ENCODE measurements at regions not wholly inside any gene's neighbourhood (a gene's known extent, or its start where the extent isn't known, plus 50 kb on each side); places are given as distances from the start of the nearest gene placed in this dataset.

DNA sequence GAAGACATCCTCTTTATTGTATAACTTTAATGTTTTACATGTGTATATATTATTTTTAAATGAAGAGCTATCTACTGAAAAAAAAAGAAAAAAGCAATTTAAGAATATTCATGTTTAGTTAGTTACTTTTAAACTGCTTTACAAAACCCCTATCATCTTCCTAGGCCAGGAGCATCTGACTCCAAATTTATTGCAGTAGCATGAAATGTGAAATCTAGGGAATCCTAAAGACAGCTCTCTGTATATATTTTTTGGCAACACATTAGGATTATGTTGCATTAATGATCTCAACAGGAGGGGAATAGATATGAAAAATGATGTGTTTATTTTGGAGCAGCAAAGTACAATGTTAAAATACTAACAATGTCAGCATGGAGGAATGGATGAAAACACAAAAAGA lies 158.3 kb downstream of the CNTN3 start:
- TF ChIP-seq, protein P1, sequence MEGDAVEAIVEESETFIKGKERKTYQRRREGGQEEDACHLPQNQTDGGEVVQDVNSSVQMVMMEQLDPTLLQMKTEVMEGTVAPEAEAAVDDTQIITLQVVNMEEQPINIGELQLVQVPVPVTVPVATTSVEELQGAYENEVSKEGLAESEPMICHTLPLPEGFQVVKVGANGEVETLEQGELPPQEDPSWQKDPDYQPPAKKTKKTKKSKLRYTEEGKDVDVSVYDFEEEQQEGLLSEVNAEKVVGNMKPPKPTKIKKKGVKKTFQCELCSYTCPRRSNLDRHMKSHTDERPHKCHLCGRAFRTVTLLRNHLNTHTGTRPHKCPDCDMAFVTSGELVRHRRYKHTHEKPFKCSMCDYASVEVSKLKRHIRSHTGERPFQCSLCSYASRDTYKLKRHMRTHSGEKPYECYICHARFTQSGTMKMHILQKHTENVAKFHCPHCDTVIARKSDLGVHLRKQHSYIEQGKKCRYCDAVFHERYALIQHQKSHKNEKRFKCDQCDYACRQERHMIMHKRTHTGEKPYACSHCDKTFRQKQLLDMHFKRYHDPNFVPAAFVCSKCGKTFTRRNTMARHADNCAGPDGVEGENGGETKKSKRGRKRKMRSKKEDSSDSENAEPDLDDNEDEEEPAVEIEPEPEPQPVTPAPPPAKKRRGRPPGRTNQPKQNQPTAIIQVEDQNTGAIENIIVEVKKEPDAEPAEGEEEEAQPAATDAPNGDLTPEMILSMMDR (conservative IDR thresholded peaks at IDR 0.05): no peak
- no peak overlapping the region for H3K27ac ChIP-seq (ENCODE audit: insufficient read length, low read depth, low read length)
- H3K4me1 Mint-ChIP-seq: no peaks in the 10 kb centered on the region
- no peak overlapping the region for H3K14ac ChIP-seq (ENCODE audit: insufficient read depth, low read length)
- H2BK120ac ChIP-seq (ENCODE audit: low read depth, low read length, poor library complexity, severe bottlenecking): no peak overlapping the region
- H3K23me2 ChIP-seq (ENCODE audit: insufficient read length, low read depth, low read length, poor library complexity, severe bottlenecking): no peaks in the 10 kb centered on the region
- no peaks in the 10 kb centered on the region for H3K4me1 ChIP-seq (ENCODE audit: insufficient read depth, low read length)
- H2AK5ac ChIP-seq (ENCODE audit: insufficient read length, low read length): no peak overlapping the region
- no peak overlapping the region for H4K91ac ChIP-seq (ENCODE audit: insufficient read length, low read depth, low read length)
- no peak overlapping the region for H3K27ac Mint-ChIP-seq
- no peak overlapping the region for H2BK5ac ChIP-seq (ENCODE audit: insufficient read length, low read length)
- no peak overlapping the region for H2AFZ ChIP-seq (ENCODE audit: low read length)
- no peak overlapping the region for H2BK15ac ChIP-seq (ENCODE audit: low read depth, low read length)
- H3K79me2 ChIP-seq (ENCODE audit: insufficient read depth, low read length): no peaks in the 10 kb centered on the region
- no peaks in the 10 kb centered on the region for H3K9me3 ChIP-seq (ENCODE audit: control insufficient read depth, low read depth, low read length)
- no peak overlapping the region for H3K18ac ChIP-seq (ENCODE audit: insufficient read length, low read depth, low read length)
- no peak overlapping the region for H3K4me2 ChIP-seq (ENCODE audit: insufficient read depth, insufficient read length, low read length)
- H2BK20ac ChIP-seq (ENCODE audit: low read depth, low read length, poor library complexity, severe bottlenecking): no peak overlapping the region
- no peak for DNase-seq
- H3K4ac ChIP-seq (ENCODE audit: low read depth, low read length): no peak overlapping the region
- no peak overlapping the region for H4K8ac ChIP-seq (replicated peaks; ENCODE audit: insufficient read length, low read depth, low read length)
- H3K23ac ChIP-seq (ENCODE audit: insufficient read length, low read depth, low read length): no peak overlapping the region
- no peaks in the 10 kb centered on the region for H3K79me1 ChIP-seq (ENCODE audit: insufficient read depth, low read depth, low read length, poor library complexity, severe bottlenecking)
- no peak overlapping the region for H3K4me3 Mint-ChIP-seq
- H3K9ac ChIP-seq (ENCODE audit: extremely low read depth, insufficient read length, low read length): no peak overlapping the region
- peaks cover 6% of the 10 kb centered on the region for H3K27me3 Mint-ChIP-seq (ENCODE audit: low read depth)
- peaks cover 0 to 2% of the 10 kb centered on the region in 2 experiments; a peak in 1 of 5 replicates for H3K9me3 Mint-ChIP-seq
- H4K20me1 ChIP-seq (ENCODE audit: control insufficient read depth, insufficient read depth, insufficient read length): no peaks in the 10 kb centered on the region
- no peaks in the 10 kb centered on the region for H3K36me3 Mint-ChIP-seq (ENCODE audit: insufficient read depth in 1 of 3, low read depth in 3 of 3)
- no peaks in the 10 kb centered on the region for H3K27me3 ChIP-seq (ENCODE audit: insufficient read depth, low read length)
- no peak overlapping the region for H3K56ac ChIP-seq (ENCODE audit: insufficient read length, low read depth, low read length)
- no peak overlapping the region for H4K5ac ChIP-seq (ENCODE audit: insufficient read length, low read depth, low read length)
- no peak overlapping the region for H2BK12ac ChIP-seq (ENCODE audit: insufficient read length, low read depth, low read length)
- H3T11ph ChIP-seq (ENCODE audit: low read length): no peak overlapping the region

Data from H9 (cell line).